HG03571 (cell line): ENCODE measurements at regions not wholly inside any gene's neighbourhood (a gene's known extent, or its start where the extent isn't known, plus 50 kb on each side); places are given as distances from the start of the nearest gene placed in this dataset.
"Not testable (repeated sequence)": the region's sequence is repeated elsewhere in the genome, so short reads cannot be mapped to it uniquely, and the experiment has no call there.

Experiments
- ATAC-seq: cut with Tn5 transposase; IDR thresholded peaks from one replicate; pipeline ENCODE4 v1.9.1; 2021; ENCODE audit not compliant: unreplicated experiment

DNA sequence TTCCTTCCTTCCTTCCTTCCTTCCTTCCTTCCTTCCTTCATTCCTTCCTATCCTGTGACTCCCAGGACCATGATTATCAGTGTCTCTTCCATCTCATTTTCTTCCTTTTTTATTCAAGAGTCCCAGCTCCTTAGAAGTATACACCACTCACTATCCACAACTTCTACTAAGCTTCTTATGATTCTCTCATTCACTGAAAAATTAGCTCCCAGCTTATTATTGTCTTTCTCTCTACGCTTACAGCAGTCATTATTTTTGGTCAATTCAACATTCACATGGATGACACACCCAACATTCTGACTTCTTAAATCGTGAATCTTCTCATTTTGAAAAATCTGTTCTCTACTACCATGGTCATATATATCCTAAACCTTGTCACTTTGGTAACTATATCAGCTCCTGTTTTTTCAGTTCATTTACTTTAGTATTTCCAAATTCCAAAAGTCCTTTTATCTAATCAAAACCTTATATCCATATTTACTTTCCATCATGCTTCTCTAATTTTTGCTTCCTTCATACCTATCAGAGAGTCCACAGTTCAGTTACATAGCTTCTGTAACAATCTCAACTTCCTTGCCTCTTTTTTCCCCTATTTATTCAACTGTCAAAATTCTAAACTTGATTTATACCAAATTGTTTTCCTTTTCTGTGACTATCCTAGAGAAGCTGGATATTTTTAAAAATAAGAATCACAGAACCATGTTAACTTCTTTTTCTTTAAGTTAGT, 677.5 kb downstream of the RAPGEF2 start:
- ATAC-seq = no peak

GRCh38 chr4:159787901-159788300, 685.0 kb downstream of the RAPGEF2 start:
- ATAC-seq = no peak

GRCh38 chr4:159791334-159791733, 688.5 kb downstream of the RAPGEF2 start:
- no peak for ATAC-seq

GRCh38 chr4:159804592-159804991, 701.7 kb downstream of the RAPGEF2 start:
- ATAC-seq = not testable (repeated sequence)

- ATAC-seq = no peak
Measured at GRCh38 chr4:159823743-159824142, 720.9 kb downstream of the RAPGEF2 start.

- no peak for ATAC-seq
Measured at GRCh38 chr4:159828687-159829086, 725.8 kb downstream of the RAPGEF2 start.

DNA sequence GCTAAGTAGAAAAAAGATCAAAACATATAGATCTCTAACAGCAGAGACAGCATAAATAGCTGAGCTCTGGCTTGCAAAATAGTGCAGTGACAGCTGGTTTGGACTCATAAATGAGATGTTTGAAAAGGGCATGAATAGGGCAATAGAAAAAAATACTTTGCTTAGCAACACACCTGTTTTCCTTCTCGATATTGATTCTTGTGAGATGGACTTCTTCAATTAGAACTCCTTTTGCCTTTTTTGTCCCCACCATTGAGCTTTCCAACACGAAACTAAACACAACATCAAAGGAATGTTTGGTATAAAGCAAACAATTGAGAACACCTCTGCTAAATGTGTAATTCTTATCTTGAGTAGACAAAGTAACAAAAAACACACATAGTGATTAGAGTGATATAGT, 726.3 kb downstream of the RAPGEF2 start:
- ATAC-seq = no peak

- ATAC-seq = no peak
Measured at GRCh38 chr4:159837071-159837470, 734.2 kb downstream of the RAPGEF2 start.

DNA sequence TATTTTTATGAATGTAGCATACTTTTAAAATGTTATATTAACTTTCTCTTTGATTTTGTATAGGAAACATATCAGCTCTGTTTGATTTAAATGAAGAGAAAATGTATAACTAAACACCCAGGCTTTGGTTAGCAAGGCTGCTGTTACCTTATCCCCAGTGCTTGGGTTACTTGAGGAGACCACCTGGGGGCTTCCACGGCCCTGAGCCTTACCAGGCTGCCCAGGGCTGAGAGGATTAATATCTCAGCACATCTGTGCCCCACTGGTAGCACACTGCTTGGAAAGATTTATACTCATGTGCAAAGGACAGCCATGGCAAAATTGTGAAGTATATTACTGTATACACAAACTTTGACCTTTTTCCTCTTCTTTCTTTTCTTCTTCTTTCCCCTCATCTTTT, 752.9 kb downstream of the RAPGEF2 start:
- ATAC-seq = no peak

GRCh38 chr4:159856451-159856850, 753.6 kb downstream of the RAPGEF2 start:
- no peak for ATAC-seq

GRCh38 chr4:159859656-159860148, 756.8 kb downstream of the RAPGEF2 start:
- ATAC-seq = no peak

- no peak for ATAC-seq
Measured at GRCh38 chr4:159860945-159861344, 758.1 kb downstream of the RAPGEF2 start.

GRCh38 chr4:159864337-159864736, 761.5 kb downstream of the RAPGEF2 start:
- ATAC-seq = no peak

- ATAC-seq = no peak
Measured at GRCh38 chr4:159867673-159868072, 764.8 kb downstream of the RAPGEF2 start.

DNA sequence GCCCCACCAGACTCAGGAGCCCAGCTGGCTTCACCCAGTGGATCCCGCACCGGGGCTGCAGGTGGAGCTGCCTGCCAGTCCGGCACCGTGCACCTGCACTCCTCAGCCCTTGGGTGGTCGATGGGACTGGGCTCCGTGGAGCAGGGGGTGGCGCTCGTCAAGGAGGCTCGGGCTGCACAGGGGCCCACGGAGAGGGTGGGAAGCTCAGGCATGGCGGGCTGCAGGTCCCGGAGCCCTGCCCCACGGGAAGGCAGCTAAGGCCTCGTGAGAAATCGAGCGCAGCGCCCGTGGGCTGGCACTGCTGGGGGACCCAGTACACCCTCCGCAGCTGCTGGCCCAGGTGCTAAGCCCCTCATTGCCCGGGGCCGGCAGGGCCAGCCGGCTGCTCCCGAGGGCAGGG, 766.1 kb downstream of the RAPGEF2 start:
- ATAC-seq = not testable (repeated sequence)

- no peak for ATAC-seq
Measured at GRCh38 chr4:159871141-159871540, 768.3 kb downstream of the RAPGEF2 start.

- no peak for ATAC-seq
Measured at GRCh38 chr4:159881158-159881557, 778.3 kb downstream of the RAPGEF2 start.

DNA sequence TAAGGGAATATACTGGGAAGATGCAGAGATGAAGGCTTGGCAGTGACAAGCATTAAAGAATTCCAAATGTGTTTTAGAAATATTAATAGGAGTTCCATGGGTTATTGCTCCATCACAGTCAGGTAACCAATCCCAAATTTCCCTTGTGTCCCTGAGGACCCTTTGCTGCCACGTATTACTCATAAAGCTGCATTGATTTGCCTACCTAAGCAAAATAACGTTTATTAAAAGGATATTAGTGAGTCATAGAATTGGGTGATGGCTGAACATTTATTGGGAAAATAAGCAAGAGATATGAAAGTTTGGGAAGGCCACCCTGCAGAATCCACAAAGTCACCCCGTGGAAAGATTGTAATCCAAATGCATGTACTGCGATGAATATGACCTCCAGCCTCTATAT, 782.1 kb downstream of the RAPGEF2 start:
- ATAC-seq = no peak

GRCh38 chr4:159899596-159899995, 796.7 kb downstream of the RAPGEF2 start:
- ATAC-seq = no peak

DNA sequence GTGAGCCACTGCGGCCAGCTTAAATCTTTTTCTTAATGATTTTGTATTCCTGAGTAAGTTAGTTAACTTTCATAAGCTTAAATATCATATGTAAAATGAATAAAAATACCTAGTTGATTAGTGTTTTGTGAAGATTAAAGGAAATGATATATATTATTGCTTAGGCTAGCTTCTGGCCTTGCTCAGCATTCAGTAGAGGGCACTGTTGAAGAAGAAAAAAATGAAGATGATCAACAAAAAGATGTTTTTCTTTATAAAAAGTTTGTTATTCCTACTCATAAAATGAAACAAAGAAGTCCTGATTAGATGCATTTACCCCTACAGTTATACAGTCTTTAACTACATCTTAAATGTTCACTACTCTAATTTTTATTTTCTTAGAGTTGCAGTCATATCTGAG, 797.7 kb downstream of the RAPGEF2 start:
- no peak for ATAC-seq

DNA sequence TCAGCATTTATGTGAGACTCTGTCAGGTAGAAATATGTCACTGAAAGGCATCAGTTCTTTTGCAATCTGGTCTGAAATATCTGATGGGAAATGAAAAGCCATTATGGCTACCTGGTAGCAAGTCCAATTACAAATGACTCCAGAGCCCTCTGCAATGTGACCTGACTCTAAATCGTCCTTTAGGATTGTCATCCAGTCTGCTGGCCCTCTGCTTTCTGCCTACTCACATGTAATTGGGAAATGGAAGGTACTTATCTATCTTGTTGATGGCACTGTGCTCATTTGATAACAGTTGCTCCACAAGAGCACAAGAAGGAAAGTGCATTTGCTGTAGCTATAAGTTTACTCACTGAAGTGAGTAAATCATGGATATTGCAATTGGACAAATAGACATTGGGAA, 799.8 kb downstream of the RAPGEF2 start:
- ATAC-seq = no peak

GRCh38 chr4:159904906-159905305, 802.0 kb downstream of the RAPGEF2 start:
- no peak for ATAC-seq

- ATAC-seq = no peak
Measured at GRCh38 chr4:159906051-159906450, 803.2 kb downstream of the RAPGEF2 start.
